ENCODE measurements at regions not wholly inside any gene's neighbourhood (a gene's known extent, or its start where the extent isn't known, plus 50 kb on each side); places are given as distances from the start of the nearest gene placed in this dataset.

- no peak for TF ChIP-seq POLR2AphosphoS5 (IDR thresholded peaks at IDR 0.05; ENCODE audit: low read depth)
- no peak for TF ChIP-seq CTCF (IDR thresholded peaks at IDR 0.05; ENCODE audit: insufficient read depth, low read length)
- no peak for TF ChIP-seq REST (IDR thresholded peaks at IDR 0.05; ENCODE audit: insufficient replicate concordance, low read depth)
Measured at GRCh38 chr18:44392933-44393332, 287.8 kb upstream of the SETBP1 start.

Measured in HL-60 (cell line).